Spleen (tissue), 11 donors: ENCODE measurements at regions not wholly inside any gene's neighbourhood (a gene's known extent, or its start where the extent isn't known, plus 50 kb on each side); places are given as distances from the start of the nearest gene placed in this dataset.

Experiments used
- DNase-seq: peaks from one replicate; pipeline ENCODE4 v3.0.0-alpha.2; 2020
- H3K27ac ChIP-seq, 8 donors: fragments of 200-600 bp; sonication (generic) in 7 of 8; 1 replicate in 4 of 8; 2 replicates in 4 of 8; pipeline versions ENCODE4 v1.5.0 to v1.8.0; 2016 to 2021; ENCODE audit warnings: inconsistent platforms in 4 of 8, mild to moderate bottlenecking in 4 of 8, moderate library complexity in 1 of 8
- H3K27me3 ChIP-seq, 7 donors: fragments of 200-600 bp; sonication (generic) in 6 of 7; replicated peaks in 1 of 7; 1 replicate in 4 of 7; 2 replicates in 3 of 7; pipeline versions ENCODE4 v1.5.0 to v1.8.0; 2016 to 2021; ENCODE audit warnings: inconsistent platforms in 3 of 7, mild to moderate bottlenecking in 1 of 7
- H3K36me3 ChIP-seq, 6 donors: fragments of 200-600 bp; sonication (generic) in 5 of 6; 1 replicate in 4 of 6; 2 replicates in 2 of 6; pipeline versions ENCODE4 v1.5.0 to v1.8.0; 2016 to 2021; ENCODE audit warnings: inconsistent platforms in 2 of 6
- H3K4me1 ChIP-seq, 6 donors: fragments of 200-600 bp; sonication (generic) in 5 of 6; 1 replicate in 3 of 6; 2 replicates in 3 of 6; pipeline versions ENCODE4 v1.5.0 to v1.8.0; 2016 to 2021; ENCODE audit warnings: inconsistent platforms in 3 of 6
- H3K4me3 ChIP-seq, 8 donors: fragments of 200-600 bp; sonication (generic) in 7 of 8; 1 replicate in 4 of 8; 2 replicates in 4 of 8; pipeline versions ENCODE4 v1.5.0 to v1.8.0; 2016 to 2021; ENCODE audit warnings: inconsistent platforms in 4 of 8, mild to moderate bottlenecking in 4 of 8, moderate library complexity in 2 of 8
- H3K9me3 ChIP-seq, 8 donors: fragments of 200-600 bp; sonication (generic) in 7 of 8; 1 replicate in 4 of 8; 2 replicates in 4 of 8; pipeline versions ENCODE4 v1.5.0 to v1.8.0; 2016 to 2021; ENCODE audit warnings: inconsistent platforms in 4 of 8
- CTCF ChIP-seq, 11 experiments: fragments of 200-600 bp in 7 of 11; fragments of 450-650 bp in 4 of 11; sonication (generic) in 4 of 11; IDR thresholded peaks in 8 of 11; conservative IDR thresholded peaks in 3 of 11; 1 replicate in 7 of 11; 2 replicates in 4 of 11; pipeline versions ENCODE4 v1.4.0 to v1.8.0; 2016 to 2021; ENCODE audit warnings: antibody characterized with exemption in 11 of 11, inconsistent platforms in 4 of 11, mild to moderate bottlenecking in 1 of 11
- POLR2A ChIP-seq, 3 donors: fragments of 450-650 bp; IDR thresholded peaks; one replicate each; pipeline ENCODE4 v1.5.1; 2017; ENCODE audit warnings: antibody characterized with exemption in 3 of 3, mild to moderate bottlenecking in 1 of 3
- POLR2AphosphoS5 ChIP-seq, 3 donors: sonication (generic); formaldehyde crosslinking; IDR thresholded peaks; one replicate each; pipeline ENCODE4 v1.5.1; 2017; ENCODE audit warnings: antibody characterized with exemption in 3 of 3
- WGBS, 5 donors: extraction: QIAGEN DNeasy Blood & Tissue Kit in 3 of 5; methylation state at CpG; one replicate each; pipeline versions ENCODE4 v1.1.5 to v1.1.7; 2013 to 2018; 5-methylcytosine and 5-hydroxymethylcytosine counted together
- intact Hi-C: fragments of 100-400 bp; cut with DNase I; formaldehyde crosslinking; loops from one replicate; pipeline ENCODE4 v1.15.0; 2023; ENCODE audit warnings: low total_unique reads
- donor health status: healthy with polysubstance abuse.
- donor health status: DM: no; HTN: no; CAD: no; lungs with moderate emphysema.
- donor health status: DM: no; HTN: no; CAD: no.
- donor health status: Bipolar disorder and iron deficiency.
- donor health status: healthy.
- donor health status: DM: no; HTN: no; CAD: no.
- donor health status: DM: yes; HTN: yes; CAD: no.

- no peak for TF ChIP-seq CTCF (IDR thresholded peaks at IDR 0.05 in 8 of 11, conservative IDR thresholded peaks at IDR 0.05 in 3 of 11)
- TF ChIP-seq POLR2A (IDR thresholded peaks at IDR 0.05), result no peak
- no peak for TF ChIP-seq POLR2AphosphoS5 (IDR thresholded peaks at IDR 0.05)
- no peaks in the 10 kb centered on the region for H3K36me3 ChIP-seq
- H3K4me1 ChIP-seq, result no peaks in the 10 kb centered on the region
- no peak overlapping the region for H3K4me3 ChIP-seq
- intact Hi-C loops, result no loop called here
- peaks cover 0 to 4% (median 0%) of the 10 kb centered on the region in 8 donors for H3K9me3 ChIP-seq
- H3K27ac ChIP-seq, result no peak overlapping the region
- no peak for DNase-seq
- 60 to 82% (median 73%) methylated on average over 1 of the region's 1 CpG for WGBS, 5 donors
- peaks cover 0 to 6% (median 0%) of the 10 kb centered on the region in 7 donors for H3K27me3 ChIP-seq
Observed at GRCh38 chr18:51316677-51317076, 119.2 kb upstream of the MEX3C start.

DNA sequence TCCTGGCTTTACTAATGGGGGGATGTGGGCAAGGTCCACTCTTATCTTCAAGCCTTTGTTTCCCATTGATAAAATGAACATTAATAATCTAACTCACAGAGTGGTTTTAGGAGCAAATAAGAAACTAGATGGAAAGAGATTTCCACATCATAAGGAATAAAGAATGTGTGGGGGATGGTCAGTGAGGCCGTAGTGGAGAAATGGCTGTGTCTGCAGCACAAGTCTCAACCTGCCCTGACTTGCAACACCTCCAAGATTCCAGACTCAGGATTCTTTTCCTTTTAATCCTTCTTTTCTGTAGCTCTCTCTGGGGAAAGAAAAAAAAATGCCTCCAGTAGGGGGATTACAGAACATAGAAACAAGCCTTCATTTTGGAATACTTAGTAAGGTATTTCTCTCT lies 124.2 kb upstream of the MEX3C start:
- Histone ChIP-seq H3K4me1 (no peaks in the 10 kb centered on the region), H3K4me3 (no peak overlapping the region), H3K27ac (no peak overlapping the region), H3K36me3 (no peaks in the 10 kb centered on the region), H3K27me3 (peaks cover 0 to 6% (median 0%) of the 10 kb centered on the region in 7 donors), H3K9me3 (no peaks in the 10 kb centered on the region)
- 30 to 38% (median 34%) methylated on average over 1 of the region's 1 CpG for WGBS, 5 donors
- no peak for DNase-seq
- TF ChIP-seq POLR2A (IDR thresholded peaks at IDR 0.05) (no peak), CTCF (IDR thresholded peaks at IDR 0.05 in 8 of 11, conservative IDR thresholded peaks at IDR 0.05 in 3 of 11) (no peak), POLR2AphosphoS5 (IDR thresholded peaks at IDR 0.05) (no peak)
- intact Hi-C loops, result no loop called here

- Histone ChIP-seq H3K36me3 (no peaks in the 10 kb centered on the region), H3K4me1 (no peaks in the 10 kb centered on the region), H3K4me3 (no peak overlapping the region), H3K9me3 (no peaks in the 10 kb centered on the region), H3K27me3 (peaks cover 0 to 6% (median 0%) of the 10 kb centered on the region in 7 donors), H3K27ac (no peak overlapping the region)
- 76 to 86% (median 81%) methylated on average over 4 of the region's 4 CpGs for WGBS, 5 donors
- TF ChIP-seq POLR2A (IDR thresholded peaks at IDR 0.05) (no peak), CTCF (IDR thresholded peaks at IDR 0.05 in 8 of 11, conservative IDR thresholded peaks at IDR 0.05 in 3 of 11) (no peak), POLR2AphosphoS5 (IDR thresholded peaks at IDR 0.05) (no peak)
- no peak for DNase-seq
- intact Hi-C loops, result no loop called here
Observed at GRCh38 chr18:51323961-51324360, 126.5 kb upstream of the MEX3C start.

GRCh38 chr18:51330148-51330547 lies 132.7 kb upstream of the MEX3C start:
- Histone ChIP-seq H3K36me3 (no peaks in the 10 kb centered on the region), H3K4me3 (no peak overlapping the region), H3K4me1 (no peaks in the 10 kb centered on the region), H3K9me3 (no peaks in the 10 kb centered on the region), H3K27ac (no peak overlapping the region), H3K27me3 (no peaks in the 10 kb centered on the region)
- DNase-seq, result no peak
- intact Hi-C loops, result no loop called here
- 50 to 67% (median 61%) methylated on average over 4 of the region's 4 CpGs for WGBS, 5 donors
- TF ChIP-seq POLR2AphosphoS5 (IDR thresholded peaks at IDR 0.05) (no peak), CTCF (IDR thresholded peaks at IDR 0.05 in 8 of 11, conservative IDR thresholded peaks at IDR 0.05 in 3 of 11) (no peak), POLR2A (IDR thresholded peaks at IDR 0.05) (no peak)
